ENCODE measurements at regions not wholly inside any gene's neighbourhood (a gene's known extent, or its start where the extent isn't known, plus 50 kb on each side); places are given as distances from the start of the nearest gene placed in this dataset.

GRCh38 chr13:64928696-64929499 lies 2301.2 kb downstream of the PCDH9 start:
- no peaks in the 10 kb centered on the region for H4K20me1 ChIP-seq (ENCODE audit: insufficient read depth, low read length, poor library complexity, severe bottlenecking)
- no peaks in the 10 kb centered on the region for H3K36me3 ChIP-seq (ENCODE audit: insufficient read depth, low read length)
- no peaks in the 10 kb centered on the region for H3K9me2 ChIP-seq (replicated peaks; ENCODE audit: low read depth, low read length)
- no peak overlapping the region for H3K4me2 ChIP-seq (ENCODE audit: low read depth, low read length, poor library complexity, severe bottlenecking)
- H3K27me3 ChIP-seq (ENCODE audit: insufficient read depth, low read length, poor library complexity, severe bottlenecking) = no peaks in the 10 kb centered on the region
- TF ChIP-seq EZH2phosphoT487 (IDR thresholded peaks at IDR 0.05; ENCODE audit: borderline replicate concordance) = no peak
- TF ChIP-seq CTCF (conservative IDR thresholded peaks at IDR 0.05; ENCODE audit: low read length) = no peak
- no peak overlapping the region for H2AFZ ChIP-seq (ENCODE audit: low read length)
- no peaks in the 10 kb centered on the region for H3K4me1 ChIP-seq (ENCODE audit: insufficient read depth, low read length, poor library complexity, severe bottlenecking)
- no peaks in the 10 kb centered on the region for H3K9me3 ChIP-seq (ENCODE audit: insufficient read depth, low read depth, low read length)
- no peaks in the 10 kb centered on the region for H3K79me2 ChIP-seq (ENCODE audit: insufficient read depth, low read length)
- H3F3A ChIP-seq (ENCODE audit: low read depth) = no peaks in the 10 kb centered on the region
- H3K4me3 ChIP-seq (ENCODE audit: low read length, poor library complexity, severe bottlenecking) = no peak overlapping the region
- no peak overlapping the region for H3K9ac ChIP-seq (ENCODE audit: low read depth, low read length, poor library complexity, severe bottlenecking)

GRCh38 chr13:64925727-64926126 lies 2304.4 kb downstream of the PCDH9 start:
- H3K36me3 ChIP-seq (ENCODE audit: insufficient read depth, low read length) = no peaks in the 10 kb centered on the region
- H3F3A ChIP-seq (ENCODE audit: low read depth) = no peaks in the 10 kb centered on the region
- no peaks in the 10 kb centered on the region for H3K4me1 ChIP-seq (ENCODE audit: insufficient read depth, low read length, poor library complexity, severe bottlenecking)
- H3K79me2 ChIP-seq (ENCODE audit: insufficient read depth, low read length) = no peaks in the 10 kb centered on the region
- no peak overlapping the region for H3K4me2 ChIP-seq (ENCODE audit: low read depth, low read length, poor library complexity, severe bottlenecking)
- no peak for TF ChIP-seq CTCF (conservative IDR thresholded peaks at IDR 0.05; ENCODE audit: low read length)
- no peak for TF ChIP-seq EZH2phosphoT487 (IDR thresholded peaks at IDR 0.05; ENCODE audit: borderline replicate concordance)
- no peak overlapping the region for H3K4me3 ChIP-seq (ENCODE audit: low read length, poor library complexity, severe bottlenecking)
- H3K27me3 ChIP-seq (ENCODE audit: insufficient read depth, low read length, poor library complexity, severe bottlenecking) = no peaks in the 10 kb centered on the region
- H3K9ac ChIP-seq (ENCODE audit: low read depth, low read length, poor library complexity, severe bottlenecking) = no peak overlapping the region
- no peaks in the 10 kb centered on the region for H4K20me1 ChIP-seq (ENCODE audit: insufficient read depth, low read length, poor library complexity, severe bottlenecking)
- H3K9me3 ChIP-seq (ENCODE audit: insufficient read depth, low read depth, low read length) = no peaks in the 10 kb centered on the region
- no peak overlapping the region for H2AFZ ChIP-seq (ENCODE audit: low read length)
- H3K9me2 ChIP-seq (replicated peaks; ENCODE audit: low read depth, low read length) = no peaks in the 10 kb centered on the region

- Histone ChIP-seq H3K9me3 (ENCODE audit: insufficient read depth, low read depth, low read length) (no peaks in the 10 kb centered on the region), H2AFZ (ENCODE audit: low read length) (no peak overlapping the region), H4K20me1 (ENCODE audit: insufficient read depth, low read length, poor library complexity, severe bottlenecking) (no peaks in the 10 kb centered on the region), H3K79me2 (ENCODE audit: insufficient read depth, low read length) (no peaks in the 10 kb centered on the region), H3K4me2 (ENCODE audit: low read depth, low read length, poor library complexity, severe bottlenecking) (no peak overlapping the region), H3F3A (ENCODE audit: low read depth) (no peaks in the 10 kb centered on the region), H3K36me3 (ENCODE audit: insufficient read depth, low read length) (no peaks in the 10 kb centered on the region), H3K9me2 (replicated peaks; ENCODE audit: low read depth, low read length) (no peaks in the 10 kb centered on the region), H3K4me3 (ENCODE audit: low read length, poor library complexity, severe bottlenecking) (no peak overlapping the region), H3K4me1 (ENCODE audit: insufficient read depth, low read length, poor library complexity, severe bottlenecking) (no peaks in the 10 kb centered on the region), H3K27me3 (ENCODE audit: insufficient read depth, low read length, poor library complexity, severe bottlenecking) (no peaks in the 10 kb centered on the region), H3K9ac (ENCODE audit: low read depth, low read length, poor library complexity, severe bottlenecking) (no peak overlapping the region)
- TF ChIP-seq CTCF (conservative IDR thresholded peaks at IDR 0.05; ENCODE audit: low read length) (no peak), EZH2phosphoT487 (IDR thresholded peaks at IDR 0.05; ENCODE audit: borderline replicate concordance) (no peak)
Observed at GRCh38 chr13:64925284-64925683, 2304.9 kb downstream of the PCDH9 start.

All from Loucy (cell line).